ENCODE measurements at regions not wholly inside any gene's neighbourhood (a gene's known extent, or its start where the extent isn't known, plus 50 kb on each side); places are given as distances from the start of the nearest gene placed in this dataset.
"Not testable (repeated sequence)": the region's sequence is repeated elsewhere in the genome, so short reads cannot be mapped to it uniquely, and the experiment has no call there.

DNA sequence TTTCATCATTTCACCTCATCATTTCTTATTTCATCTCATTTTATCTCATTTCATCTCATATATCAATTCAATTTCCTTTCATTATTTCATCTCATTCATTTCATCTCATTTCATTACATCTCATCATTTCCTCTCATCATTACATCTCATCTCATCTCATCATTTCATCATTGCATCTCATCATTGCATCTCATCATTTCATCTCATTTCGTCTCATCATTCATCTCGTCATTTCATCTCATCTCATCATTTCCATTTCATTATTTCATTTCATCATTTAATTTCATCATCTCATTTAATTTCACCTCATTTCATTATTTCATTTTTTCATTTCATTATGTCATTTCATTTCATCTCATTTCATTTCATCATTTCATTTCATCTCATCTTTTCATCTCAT, 168.5 kb upstream of the FAM72C start:
- not testable (repeated sequence) for DNase-seq

DNA sequence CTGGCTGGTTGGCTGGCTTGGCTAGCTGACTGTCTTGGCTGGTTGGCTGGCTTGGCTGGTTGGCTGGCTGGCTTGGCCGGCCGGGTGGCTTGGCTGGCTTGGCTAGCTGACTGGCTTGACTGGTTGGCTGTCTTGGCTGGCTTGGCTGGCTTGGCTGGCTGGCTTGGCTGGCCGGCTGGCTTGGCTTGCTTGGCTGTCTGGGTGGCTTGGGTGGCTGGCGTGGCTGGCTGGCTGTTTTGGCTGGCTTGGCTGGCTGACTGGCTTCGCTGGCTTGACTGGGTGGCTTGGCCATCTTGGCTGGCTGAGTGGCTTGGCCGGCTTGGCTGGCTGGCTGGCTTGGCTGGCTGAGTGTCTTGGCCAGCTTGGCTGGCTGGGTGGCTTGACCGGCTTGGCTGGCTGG, 133.2 kb upstream of the FAM72C start:
- DNase-seq = not testable (repeated sequence)

DNA sequence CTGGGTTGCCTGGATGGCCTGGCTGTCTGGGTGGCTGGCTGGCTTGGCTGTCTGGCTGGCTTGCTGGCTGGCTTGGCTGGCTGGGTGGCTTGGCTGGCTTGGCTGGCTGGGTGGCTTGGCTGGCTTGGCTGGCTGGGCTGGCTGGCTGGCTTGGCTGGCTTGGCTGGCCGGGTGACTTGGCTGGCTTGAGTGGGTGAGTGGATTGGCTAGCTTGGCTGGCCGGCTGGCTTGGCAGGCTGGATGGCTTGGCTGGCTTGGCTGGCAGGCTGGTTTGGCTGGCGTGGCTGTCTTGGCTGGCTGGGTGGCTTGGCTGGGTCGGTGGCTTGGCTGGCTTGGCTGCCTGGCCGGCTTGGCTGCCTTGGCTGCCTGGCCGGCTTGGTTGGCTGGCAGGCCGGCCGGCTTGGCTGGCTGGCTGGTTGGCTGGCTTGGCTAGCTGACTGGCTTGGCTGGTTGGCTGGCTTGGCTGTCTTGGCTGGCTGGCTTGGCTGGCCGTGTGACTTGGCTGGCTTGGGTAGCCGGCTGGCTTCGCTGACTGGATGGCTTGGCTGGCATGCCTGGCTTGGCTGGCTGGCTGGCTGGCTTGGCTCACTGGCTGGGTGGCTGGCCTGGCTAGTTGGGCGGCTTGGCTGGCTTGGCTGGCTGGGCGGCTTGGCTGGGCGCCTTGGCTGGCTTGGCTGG, 132.4 kb upstream of the FAM72C start:
- peak; percentile 20 for DNase-seq

- peak; percentile 6 for DNase-seq
These were observed 131.5 kb upstream of the FAM72C start for GRCh38 chr1:144103156-144103880.

DNA sequence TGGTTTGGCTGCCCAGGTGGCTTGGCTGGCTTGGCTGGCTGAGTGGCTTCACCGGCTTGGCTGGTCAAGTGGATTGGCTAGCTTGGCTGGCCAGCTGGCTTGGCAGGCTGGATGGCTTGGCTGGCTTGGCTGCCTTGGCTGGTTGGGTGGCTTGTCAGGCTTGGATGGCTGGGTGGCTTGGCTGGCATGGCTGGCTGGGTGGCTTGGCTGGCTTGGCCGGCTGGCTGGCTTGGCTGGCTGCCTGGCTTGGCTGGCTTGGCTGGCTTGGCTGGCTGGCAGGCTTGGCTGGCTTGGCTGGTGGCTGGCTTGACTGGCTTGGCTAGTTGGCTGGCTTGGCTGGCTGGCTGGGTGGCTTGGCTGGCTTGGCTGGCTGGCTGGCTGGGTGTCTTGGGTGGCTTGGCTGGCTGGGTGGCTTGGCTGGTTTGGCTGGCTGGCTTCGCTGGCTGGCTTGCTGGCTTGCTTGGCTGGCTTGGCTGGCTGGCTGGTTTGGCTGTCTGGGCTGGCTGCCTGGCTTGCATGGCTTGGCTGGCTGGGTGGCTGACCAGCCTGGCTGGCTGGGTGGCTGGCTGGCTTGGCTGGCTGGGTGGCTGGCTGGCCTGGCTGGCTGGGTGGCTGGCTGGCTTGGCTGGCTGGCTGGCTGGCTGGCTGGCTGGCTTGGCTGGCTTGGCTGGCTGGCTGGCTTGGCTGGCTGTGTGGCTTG, 130.4 kb upstream of the FAM72C start:
- not testable (repeated sequence) for DNase-seq

GRCh38 chr1:144101397-144102045, 129.7 kb upstream of the FAM72C start:
- no peak for DNase-seq

- DNase-seq = peak; percentile 67
These were observed 105.5 kb upstream of the FAM72C start for GRCh38 chr1:144077167-144077841.

GRCh38 chr1:144076646-144077045, 104.9 kb upstream of the FAM72C start:
- DNase-seq = not testable (repeated sequence)

GRCh38 chr1:144070394-144071053, 98.7 kb upstream of the FAM72C start:
- DNase-seq = not testable (repeated sequence)

- DNase-seq = not testable (repeated sequence)
These were observed 95.3 kb upstream of the FAM72C start for GRCh38 chr1:144067042-144067441.

DNA sequence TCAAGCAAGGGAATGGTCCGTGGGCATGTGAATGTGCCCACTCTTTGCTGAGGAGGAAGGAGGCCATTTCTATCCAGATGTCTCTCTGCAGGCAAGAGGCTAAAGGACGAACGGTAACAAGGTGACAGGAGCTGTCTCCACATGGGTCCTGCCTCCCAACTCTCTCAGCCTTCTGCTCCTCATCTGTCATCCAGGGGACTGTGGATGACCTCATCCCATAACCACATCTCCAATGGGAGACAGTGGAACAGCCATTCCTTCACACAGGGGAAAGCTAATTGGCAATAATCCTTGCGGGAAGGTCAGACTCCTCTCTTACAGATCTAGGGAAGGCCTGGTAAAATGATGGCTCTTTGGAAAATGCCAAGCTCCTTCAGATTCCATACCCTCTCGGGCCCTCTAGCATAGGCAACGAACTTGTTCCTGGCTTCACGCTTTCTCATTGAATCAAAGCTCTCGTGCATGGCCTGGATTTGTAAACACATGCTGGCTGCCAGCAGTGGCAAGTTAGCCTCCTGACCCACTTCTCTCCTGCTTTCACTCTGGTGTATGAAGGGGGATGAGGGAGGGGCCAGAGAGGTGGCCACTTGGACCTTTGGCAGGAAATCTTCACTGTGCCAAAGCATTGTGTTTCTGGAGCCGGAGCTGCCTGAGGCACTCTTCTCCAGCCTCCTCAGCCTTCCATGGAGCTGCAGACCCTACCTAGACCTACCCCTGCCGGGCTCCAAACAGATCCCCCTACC, 94.5 kb upstream of the FAM72C start:
- not testable (repeated sequence) for DNase-seq

DNA sequence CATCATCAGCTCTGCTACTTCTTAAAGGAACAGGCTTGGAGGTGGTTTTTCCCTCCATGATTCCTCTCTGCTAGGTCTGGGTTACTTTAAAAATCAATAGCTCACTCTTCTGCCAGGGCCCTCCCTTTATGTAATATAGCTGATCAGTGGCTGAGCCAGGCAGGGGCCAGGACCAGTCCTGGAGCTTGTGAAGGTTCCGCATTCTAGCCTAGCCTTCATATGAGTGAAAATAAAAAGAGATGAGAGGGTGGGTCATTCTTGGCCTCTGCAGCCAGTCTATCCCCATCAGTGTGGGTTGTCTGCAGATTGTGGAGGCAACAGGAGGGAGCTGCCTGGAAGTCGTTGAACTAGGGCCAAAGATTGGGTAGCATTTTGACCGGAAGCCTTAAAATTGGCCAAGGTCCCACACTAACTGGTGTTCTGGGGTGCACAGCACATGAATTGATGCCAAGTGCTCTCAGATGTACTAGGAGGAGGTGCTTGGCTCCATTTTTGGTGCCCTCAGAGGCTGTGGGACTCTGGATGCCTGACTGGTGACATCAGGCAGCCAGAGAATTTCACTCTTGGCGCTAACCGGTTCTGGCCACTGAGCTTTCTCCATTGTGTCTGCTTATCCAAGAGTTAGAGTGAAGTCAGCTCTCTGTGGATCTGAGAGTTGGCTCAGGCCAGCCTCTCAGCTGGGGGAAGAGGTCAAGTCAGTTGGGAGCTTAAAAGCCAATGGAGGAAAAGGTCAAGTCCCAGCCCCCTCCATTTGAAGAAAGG, 93.7 kb upstream of the FAM72C start:
- not testable (repeated sequence) for DNase-seq

- not testable (repeated sequence) for DNase-seq
These were observed 77.6 kb upstream of the FAM72C start for GRCh38 chr1:144049365-144049764.

DNA sequence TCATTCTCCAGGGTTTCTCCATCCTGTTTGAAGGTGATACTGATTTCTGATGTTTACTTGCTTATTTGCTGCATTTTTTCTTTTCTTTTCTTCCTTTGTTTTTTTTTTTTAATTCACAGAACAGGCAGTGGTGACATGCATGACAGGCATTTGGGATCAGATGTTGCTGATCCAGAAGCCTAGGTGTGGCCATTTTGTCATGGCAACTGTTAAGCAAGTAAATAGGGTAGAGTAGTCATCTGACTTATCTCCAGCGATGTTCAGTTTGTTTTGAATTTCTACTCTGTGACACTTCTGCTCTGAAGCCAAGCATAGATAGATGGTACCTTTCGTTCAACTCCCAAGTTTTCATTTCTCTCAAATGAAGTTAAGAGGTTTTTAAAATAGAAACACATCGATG, 74.9 kb upstream of the FAM72C start:
- DNase-seq = not testable (repeated sequence)

GRCh38 chr1:144045751-144046546, 74.2 kb upstream of the FAM72C start:
- peak; percentile 24 for DNase-seq

DNA sequence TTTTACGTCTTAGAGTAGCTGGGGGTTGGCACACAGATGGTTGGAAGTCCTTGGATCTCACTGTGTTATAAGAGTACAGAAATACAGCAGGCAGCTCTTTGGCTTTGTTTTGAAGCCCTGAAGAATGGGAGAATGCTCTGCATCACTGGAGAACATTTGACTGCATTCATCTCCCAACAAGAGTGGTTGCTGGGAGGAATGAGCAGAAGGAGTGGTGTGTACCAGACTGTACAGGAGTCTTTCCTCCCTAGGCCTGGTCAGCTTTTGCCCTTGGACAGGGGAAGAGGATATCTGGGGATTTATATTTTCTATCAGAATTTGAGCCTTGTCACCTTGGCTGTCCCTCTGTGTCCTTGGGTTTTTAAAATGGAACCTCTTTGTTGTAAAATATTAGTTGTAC, 70.5 kb upstream of the FAM72C start:
- DNase-seq = not testable (repeated sequence)

DNA sequence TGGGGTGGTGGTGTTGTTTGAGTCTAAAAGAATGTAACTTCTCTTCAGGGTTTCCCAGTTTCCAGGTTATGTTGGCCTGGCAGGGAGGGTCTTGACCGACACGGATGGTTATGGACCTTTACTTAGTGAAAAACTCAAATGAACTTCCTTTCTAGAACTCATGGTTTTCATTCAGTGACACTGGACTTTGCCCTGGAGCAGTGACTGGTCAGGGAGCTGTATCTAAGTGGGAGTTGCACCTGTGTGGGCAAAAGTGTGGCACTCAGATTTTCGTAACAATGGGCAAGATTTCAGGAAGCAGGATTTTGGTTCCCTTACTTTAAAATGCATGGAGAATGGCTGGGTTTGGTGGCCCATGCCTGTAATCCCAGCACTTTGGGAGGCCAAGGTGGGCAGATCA, 68.5 kb upstream of the FAM72C start:
- DNase-seq = not testable (repeated sequence)

DNA sequence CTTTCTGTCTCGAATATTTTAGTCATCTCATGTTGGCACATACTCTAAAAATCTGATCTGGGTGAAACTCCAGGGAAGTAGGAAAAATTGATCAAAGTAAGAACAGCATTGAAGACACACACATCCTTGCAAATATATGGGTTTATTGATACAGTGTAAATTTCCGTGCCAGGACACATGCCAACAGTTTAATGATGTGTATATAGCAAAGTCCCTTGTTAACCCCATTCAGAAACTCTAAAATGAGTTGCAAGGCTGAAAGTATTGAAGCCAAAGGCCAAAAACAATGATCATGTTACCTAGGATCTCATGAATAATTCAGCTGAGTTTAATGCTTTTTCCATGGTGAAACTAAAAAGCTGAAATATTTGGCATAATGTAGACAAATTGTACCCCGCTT, 62.3 kb upstream of the FAM72C start:
- not testable (repeated sequence) for DNase-seq

DNA sequence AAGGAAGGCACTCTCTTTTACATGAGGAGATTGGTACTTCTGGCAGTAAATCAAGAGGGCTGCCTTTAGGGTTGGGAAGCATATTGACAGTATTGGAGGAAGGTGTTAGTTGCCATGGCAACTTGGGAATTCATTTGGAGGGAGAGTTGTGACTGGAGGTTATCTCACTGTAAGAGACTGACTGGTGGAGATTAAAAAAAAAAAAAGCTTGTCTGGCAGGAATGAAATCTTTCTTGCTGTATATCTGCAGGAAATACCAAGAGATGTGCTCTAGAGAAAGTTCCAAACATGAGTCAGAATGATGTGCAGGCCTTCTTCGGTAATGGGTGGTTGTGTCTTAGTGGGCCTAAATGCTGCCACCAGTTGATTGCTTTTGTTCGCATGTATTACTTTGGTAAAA, 59.8 kb upstream of the FAM72C start:
- not testable (repeated sequence) for DNase-seq

GRCh38 chr1:144026022-144026421, 54.2 kb upstream of the FAM72C start:
- DNase-seq = not testable (repeated sequence)

Measured in CD4-positive, alpha-beta T cell treated with Interleukin-17A for 4 hours (primary cell).